GDM1 (cell line): ENCODE measurements at regions not wholly inside any gene's neighbourhood (a gene's known extent, or its start where the extent isn't known, plus 50 kb on each side); places are given as distances from the start of the nearest gene placed in this dataset.

Experiments used
- DNase-seq: peaks from one replicate; lab custom pipeline; 2025; lab: John Stamatoyannopoulos, UW

DNA sequence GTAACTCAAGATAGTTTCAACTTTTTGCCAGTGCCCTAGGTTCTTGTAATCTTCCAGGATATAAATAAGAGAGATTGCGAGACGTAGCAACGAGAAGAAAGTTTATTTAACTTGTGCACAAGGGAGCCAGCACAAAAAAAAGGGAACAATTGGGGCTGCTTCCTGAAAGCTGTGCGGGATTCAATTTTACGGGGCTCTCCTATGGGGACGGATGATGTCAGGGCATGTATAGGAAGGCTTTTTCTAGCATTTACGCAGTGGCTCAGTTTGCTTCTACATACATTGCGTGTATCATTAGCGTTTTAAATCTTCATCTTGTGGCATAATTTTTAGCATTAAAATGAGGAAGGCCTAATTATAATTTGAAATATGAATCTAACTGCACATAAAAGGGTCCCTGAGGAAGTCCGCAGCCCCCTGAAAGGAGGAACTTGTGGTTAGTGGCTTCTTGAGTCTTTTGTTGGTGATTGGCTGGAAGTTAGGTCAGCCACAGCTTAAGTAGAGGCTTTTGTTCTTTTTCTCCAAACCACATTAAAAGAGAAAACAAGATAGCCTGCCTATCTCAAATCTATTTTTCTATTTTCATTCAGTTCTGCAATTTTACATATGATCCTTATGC lies 668.2 kb upstream of the NDST4 start:
- DNase-seq, result peak; percentile 60

DNA sequence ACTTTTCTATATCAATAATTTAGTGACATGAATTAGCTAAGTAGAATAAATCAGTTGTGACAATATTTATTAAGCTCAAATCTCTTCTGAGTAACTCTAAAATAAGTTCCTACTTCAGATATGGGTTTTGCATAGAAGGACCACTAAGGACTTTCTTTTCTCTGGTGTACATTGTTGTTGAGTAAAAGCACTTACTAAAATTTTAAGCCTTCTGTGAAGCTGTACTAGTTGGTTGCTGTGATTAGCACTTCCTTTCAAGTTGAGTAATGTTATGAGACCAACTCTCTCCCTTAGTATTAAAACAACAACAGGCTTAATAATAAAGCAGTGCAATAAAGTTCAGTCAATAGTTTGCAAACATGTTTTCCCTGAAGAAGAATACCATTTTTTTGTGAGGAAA lies 667.4 kb upstream of the NDST4 start:
- no peak for DNase-seq

DNA sequence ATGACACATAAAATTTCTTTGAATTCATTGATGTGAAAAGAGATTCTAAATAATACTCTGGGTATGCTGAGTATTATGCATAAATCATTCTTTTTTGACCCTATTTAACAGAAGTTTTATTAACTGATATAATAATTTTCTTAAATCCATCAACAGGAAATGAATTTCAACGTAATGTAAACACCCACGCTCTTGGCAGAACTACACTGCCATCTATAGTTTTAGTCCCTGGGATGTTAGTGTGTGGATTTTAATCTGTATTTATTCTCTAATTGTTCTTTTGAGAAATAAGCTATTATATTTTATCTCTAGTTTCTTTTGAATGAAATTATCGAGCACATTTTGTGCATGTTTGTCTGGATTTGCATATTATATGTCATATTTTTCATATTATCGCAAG lies 666.8 kb upstream of the NDST4 start:
- no peak for DNase-seq

DNA sequence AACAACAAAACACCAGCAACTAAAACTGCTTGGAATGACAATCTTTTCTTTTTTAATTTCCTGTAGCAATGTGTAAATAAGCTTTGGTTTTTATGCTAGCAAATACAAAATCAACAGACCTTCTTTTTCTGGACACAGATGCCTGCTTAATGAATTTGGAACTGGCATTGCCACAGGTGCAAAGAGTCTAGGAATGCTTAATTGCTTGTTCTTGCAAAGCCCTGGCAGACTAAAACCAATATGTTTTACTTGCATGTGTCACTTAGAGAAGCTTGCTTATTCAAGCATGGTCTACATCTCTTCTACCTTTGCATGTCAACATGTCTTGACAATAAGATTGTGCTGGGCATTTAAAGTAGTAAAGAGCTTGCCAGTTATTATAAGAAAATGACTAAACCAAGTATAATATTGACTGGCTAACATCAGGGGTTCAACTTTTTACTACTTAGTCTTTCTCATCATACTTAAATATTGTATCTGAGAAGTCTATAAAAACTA lies 656.7 kb upstream of the NDST4 start:
- no peak for DNase-seq

DNA sequence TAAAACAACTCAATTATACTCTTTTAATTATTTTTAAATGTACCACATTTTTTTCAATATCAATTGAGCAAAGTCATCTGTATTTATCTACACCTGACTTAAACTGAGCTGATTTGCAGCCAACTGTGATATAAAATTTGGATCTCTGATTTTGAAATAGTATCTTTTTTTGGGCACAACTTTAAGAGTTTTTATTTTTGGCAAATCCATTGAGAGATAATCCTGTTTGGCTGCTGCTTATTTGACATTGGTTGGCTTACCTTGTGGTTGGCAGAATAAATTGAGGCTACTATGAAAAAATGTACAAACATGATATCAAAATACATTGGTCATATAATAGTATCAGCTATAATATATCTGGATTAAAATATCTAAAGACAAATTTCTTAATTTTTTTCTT lies 656.0 kb upstream of the NDST4 start:
- no peak for DNase-seq

DNA sequence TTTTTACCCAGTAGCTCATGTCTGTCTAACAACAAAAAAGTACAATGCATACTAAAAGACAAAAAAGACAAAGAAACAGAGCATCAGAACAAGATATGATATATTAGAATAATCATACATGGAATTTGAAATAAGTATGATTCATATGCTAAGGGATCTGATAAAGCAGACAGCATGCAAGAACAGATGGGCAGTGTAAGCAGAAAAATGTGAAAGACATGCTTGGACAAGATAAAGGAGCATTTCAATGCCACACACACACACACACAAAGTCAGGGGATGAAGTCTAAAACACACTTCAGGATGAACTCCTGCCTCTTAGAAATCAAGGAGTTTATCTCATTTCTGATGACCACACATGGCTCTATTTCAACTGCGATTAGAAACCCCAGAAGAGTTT lies 649.6 kb upstream of the NDST4 start:
- no peak for DNase-seq

DNA sequence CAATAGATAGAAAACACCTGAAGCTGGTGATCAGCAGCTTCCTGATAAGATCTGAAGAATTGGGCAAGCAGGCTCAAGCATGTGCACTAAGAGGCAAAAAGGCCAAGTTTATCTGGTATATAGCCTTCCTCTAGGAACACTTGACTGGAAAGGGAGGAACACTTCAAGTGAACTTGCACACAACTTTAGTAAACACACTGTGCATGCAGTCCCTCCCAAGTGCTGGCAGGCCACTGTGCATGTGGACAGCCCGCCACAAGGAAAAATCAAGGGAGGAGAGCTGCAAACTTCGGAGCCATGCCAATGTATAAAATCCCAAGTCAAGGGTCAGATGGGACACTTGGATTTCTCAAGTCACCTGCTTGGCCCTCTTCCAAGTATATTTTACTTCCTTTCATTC lies 645.8 kb upstream of the NDST4 start:
- no peak for DNase-seq

DNA sequence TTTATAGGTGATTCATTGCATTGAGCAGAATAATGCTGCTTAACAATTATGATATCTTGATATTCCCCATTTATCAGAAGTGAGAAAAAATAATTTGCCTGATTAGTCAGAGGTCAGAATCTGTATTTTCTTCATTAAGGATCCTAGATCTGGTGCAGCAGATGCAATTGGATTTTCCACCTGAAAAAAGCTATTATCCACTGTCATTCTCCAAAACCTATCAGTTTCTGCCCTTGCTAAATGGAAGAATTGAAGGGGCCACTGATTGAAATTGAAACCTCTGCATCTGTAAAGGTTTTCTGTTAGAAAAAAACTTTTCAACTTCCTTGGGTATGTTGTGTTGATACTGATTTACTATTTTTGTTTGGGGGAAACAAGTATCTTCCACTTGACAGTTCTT lies 636.0 kb upstream of the NDST4 start:
- DNase-seq, result no peak

DNA sequence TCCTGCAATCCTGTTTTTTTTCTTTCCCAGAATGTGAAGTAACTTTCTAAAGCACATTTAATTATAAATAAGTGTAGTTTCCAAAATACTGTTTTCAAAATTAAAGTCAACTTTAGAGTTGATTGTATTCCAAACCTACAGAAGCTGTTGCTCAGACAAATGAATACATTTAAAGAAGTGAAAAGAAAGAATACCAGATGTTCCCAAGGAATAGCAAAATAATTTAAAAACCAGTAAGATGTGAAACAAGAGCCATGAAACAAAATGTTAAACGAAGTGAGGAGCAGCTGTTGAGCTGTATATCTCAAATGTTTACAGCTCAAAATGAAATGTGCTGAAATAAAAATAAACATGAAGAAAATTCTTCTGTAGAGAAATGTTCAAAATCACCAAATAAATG lies 627.4 kb upstream of the NDST4 start:
- DNase-seq, result no peak

DNA sequence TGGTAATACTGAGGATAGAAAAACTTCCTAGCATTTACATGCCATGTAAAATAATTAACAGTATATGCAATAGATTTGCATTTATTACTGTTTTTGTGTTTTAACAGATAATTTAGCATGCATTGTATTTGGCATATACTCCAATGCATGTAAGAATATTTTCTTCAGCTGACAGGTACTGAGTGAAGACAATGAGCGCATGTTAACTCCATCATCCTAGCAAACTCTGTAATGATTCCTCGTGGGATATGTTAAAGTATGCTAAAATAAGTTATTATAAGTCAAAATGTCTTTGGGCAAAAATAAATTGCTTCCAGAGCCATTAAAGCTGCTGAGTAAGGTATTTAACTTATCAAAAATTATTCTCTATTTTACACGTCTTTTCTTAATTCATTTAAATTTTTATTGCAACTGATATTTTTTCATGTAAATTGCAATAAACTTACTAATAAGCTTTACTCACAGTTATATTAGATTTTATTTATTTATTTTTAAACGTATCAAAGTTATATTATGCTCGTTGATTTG lies 616.4 kb upstream of the NDST4 start:
- DNase-seq, result no peak

DNA sequence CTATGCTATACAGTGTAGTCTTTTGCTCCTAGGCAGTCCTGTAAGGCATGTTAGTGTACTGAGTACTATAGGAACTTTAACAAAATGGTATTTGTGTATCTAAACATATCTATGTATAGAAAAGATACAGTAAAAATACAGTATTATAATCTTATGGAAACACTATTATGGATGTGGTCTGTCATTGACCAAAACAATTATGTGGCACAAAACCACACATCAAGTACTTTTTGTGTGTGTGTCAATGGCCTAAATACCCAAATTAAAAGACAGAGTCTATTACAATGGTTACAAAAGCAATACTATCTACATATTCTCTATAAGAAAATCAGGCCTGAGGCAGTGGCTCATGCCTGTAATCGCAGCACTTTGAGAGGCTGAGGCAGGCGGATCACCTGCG lies 610.2 kb upstream of the NDST4 start:
- DNase-seq, result no peak

DNA sequence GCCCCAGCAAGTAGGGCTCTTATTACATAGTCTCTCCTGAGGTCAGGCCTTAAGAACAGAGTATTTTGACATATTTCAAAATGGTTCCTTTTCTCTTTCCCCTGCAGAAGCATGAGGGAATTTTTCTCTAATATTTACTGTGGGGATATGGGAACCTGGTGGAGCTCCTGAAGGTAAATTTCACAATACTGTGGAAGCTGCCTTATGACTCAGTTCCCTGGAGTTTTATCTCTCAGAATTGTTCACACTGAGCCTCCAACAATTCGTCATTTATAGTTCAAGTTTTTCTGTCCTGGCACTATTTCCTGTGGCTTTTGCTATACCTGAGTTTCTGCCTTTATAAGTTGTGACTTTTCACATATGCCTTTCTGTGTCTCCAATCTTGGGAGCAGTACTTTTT lies 607.2 kb upstream of the NDST4 start:
- DNase-seq, result no peak

DNA sequence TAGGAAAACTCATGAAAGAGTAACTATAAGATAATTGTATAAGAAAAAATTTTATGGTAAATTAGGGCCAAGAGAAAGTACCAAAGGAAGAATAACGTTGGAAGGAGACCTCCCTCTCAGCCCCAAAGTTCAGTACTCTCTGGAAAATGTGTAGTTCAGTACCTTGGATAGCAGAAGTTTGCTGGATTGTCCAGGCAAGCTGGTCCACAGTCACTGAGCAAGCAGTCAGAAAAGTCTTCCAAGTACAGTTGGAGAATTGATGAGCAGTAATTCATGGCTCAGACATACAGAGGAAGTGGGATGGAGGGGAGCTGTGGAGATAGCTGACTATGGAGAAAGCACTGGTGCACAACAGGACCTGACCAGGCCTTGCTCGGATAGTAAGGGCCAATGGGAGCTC lies 598.2 kb upstream of the NDST4 start:
- DNase-seq, result no peak

DNA sequence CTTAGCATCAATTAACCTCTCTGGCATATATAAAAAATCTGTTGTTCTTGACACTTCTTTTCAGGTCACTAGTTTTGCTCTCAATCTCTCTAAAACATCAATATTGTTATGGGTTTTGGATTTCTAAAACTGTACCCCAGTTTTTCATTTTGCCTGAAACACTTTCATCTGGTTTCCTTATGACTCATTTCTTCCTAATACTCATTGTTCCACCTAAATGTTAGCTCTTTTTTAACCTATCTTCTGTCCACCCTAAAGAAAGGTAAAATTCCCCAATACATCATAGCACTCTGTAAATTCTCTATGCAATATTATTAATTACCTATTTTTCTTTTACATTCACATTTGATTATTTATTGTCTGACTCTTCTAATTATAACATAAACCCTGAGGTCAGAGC lies 575.5 kb upstream of the NDST4 start:
- DNase-seq, result no peak

DNA sequence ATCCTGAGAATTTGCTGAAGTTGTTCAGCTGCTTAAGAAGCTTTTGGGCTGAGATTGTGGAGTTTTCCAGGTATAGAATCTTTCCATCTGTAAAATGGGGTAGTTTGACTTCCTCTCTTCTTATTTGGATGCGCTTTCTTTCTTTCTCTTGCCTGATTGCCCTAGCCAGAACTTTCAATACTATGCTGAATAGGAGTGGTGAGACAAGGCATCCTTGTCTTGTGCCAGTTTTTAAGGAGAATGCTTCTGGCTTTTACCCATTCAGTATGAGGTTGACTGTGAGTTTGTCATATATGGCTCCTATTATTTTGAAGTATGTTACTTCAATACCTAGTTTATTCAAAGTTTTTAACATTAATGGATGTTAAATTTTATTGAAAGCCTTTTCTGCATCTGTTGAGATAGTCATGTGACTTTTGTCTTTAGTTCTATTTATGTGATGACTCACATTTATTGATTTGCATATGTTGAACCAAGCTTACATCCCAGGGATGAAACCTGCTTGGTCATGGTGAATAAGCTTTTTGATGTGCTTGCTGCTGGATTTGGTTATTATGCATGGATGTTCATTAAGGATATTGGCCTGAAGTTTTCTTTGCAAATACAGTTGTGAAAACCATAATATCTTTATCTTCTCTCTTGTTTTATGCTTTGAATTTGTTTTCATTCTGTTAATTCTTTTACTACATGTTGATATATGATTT lies 573.8 kb upstream of the NDST4 start:
- DNase-seq, result no peak

DNA sequence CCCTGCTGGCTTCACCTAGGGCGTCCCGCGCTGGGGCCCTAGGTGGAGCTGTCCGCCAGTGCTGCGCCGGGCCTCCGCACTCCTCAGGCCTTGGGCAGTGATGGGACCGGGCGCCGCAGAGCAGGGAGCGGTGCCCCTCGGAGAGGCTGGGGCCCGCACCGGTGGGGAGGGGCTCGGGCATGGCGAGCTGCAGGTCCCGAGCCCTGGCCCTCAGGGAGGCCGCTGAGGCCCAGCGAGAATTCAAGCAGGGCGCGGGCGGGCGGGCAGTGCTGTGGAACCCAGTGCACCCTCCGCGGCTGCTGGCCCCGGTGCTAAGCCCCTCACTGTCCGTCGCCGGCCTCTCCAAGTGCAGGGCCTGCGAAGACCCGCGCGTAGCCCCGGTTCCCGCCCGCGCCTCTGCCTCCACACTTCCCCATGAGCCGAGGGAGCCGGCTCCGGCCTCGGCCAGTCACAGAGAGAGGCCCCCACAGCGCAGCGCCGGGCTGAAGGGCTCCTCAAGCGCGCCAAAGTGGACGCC lies 565.1 kb upstream of the NDST4 start:
- DNase-seq, result no peak

DNA sequence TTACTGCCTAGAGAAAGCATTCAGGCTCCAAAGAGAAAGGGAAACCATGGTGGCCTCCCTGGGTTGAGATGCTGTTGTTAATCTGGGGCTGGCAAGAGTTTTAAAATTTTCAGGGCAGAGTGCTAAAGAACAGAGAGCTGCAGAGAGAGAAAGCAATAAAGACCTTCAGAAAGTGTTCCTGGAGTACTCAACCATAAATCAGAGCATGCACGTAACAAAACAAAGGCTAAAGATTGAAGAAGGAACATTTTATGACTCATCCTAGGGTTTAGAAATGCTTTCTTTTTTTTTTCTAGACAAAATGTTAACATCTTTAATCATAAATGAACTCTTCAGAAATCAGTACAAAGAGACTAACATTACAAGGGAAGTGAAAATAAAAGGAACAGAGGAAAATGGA lies 562.3 kb upstream of the NDST4 start:
- no peak for DNase-seq

DNA sequence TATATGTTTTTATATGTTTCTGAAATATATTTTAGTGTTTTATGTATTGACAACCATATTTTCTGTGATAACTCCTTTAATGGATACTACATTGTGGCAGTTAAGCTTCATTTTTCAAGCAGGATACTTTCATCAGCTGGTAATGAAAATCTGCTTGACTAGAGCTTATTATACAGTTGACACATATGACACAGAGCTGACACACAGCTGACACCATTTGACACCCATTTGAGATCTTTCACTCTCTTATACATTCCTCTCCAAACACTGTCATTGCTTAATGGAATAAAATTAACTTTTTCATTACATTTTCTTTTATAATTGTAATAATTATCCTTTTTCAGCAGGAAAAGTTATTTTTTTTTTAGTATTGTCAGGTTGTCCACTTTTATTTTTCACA lies 561.1 kb upstream of the NDST4 start:
- no peak for DNase-seq

DNA sequence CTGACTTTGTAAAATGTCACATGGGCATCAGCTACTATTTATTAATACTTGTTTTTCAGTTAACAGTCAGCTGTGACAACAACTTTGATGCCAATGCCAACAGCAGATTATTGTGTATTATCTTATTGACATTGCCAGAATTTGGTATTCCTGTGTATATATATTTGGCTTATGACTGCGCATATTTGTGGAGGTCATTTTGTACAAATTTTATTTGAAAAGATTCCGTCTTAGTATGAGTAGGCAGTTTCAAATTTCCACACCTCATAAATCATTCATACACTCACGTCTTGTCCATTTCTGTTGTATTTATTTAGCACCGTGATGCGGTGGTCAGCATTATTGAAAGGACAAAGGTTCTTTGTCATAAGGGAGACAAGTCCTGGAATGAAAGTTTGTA lies 558.2 kb upstream of the NDST4 start:
- DNase-seq, result no peak

DNA sequence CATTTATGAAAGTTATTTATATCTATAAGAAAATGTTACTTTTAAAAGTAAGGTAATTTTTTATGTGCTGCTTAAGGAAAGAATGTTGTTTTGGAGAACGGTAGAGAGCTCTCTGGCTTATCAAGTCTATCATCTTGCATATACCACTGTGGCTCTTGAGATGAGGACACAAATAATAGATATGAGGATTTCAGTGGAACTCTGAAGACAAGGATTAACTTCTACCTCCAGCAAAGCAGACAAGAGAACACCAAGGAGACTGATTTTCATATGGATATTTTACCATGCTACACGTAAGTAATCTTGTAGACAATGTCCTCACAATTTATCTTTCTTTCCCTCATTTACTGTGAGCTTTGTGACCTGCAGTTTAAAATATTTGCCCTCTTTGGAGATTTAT lies 557.5 kb upstream of the NDST4 start:
- DNase-seq, result no peak

DNA sequence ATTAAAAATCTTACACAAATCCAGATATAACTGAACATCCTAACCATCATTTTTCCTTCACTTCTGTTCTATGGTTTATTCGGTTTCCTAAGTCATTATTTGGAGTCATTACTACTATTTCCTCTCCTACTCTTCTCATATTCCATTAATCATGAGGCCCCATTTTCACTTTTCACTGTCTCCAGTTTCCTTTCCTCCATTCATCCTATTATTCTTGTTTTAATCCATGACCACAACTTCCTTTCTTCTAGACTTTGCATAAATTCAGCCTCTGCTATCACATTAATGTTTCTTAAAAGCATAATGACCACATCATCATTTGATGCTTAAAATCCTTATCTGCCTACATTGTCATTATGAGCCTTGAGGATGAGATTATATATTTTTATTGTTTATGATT lies 555.0 kb upstream of the NDST4 start:
- no peak for DNase-seq

DNA sequence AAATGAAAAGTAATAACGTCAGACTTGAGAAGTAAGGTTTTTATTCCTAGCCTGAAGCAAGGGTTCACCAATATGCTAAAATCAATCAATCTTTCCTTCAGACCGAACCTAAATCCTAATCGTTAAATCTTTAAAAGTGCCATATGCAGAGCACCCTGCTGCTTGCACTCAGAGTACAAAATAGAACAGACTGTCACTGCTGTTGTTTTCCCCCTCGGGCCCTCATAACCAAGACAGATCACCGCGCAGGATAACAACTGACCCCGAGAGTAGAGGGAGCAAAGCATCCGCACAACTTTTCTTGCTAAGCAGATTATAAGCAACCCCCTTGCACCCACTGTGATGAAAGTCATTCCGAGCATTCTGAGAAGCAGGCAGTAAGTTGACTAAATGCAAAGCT lies 550.9 kb upstream of the NDST4 start:
- no peak for DNase-seq

DNA sequence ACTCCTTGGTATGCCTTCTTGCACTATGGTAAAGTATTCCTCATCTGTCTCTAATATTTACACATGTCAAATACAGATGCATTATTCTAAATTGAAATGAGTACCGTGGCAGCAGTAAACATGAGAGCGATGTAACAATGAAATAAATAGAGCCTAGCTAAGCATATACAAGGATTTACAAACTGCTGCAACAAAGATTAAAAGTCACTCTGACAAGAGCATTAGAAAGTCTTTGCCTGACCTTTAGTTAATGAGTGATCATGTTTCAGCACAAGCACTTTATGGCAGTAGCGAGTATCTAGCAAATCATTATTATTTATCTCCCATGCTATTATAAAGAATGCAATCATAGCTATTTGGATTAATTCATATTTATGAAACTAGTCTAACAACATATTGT lies 547.0 kb upstream of the NDST4 start:
- no peak for DNase-seq
